ENCODE measurements at regions not wholly inside any gene's neighbourhood (a gene's known extent, or its start where the extent isn't known, plus 50 kb on each side); places are given as distances from the start of the nearest gene placed in this dataset.

GRCh38 chr15:92332125-92332899, 61.4 kb upstream of the ST8SIA2 start:
- TF ChIP-seq CTCF (IDR thresholded peaks at IDR 0.05; ENCODE audit: low read depth, low read length, poor library complexity, severe bottlenecking) = no peak
- no peak for TF ChIP-seq EZH2phosphoT487 (IDR thresholded peaks at IDR 0.05; ENCODE audit: borderline replicate concordance, low read length)

Data from DOHH2 (cell line).